ENCODE measurements at regions not wholly inside any gene's neighbourhood (a gene's known extent, or its start where the extent isn't known, plus 50 kb on each side); places are given as distances from the start of the nearest gene placed in this dataset.

GRCh38 chr11:105245781-105246315 lies 106.3 kb upstream of the CARD18 start (continued):
- TF ChIP-seq PRDM15 (CRISPR knock-in tag; IDR thresholded peaks at IDR 0.05) (no peak), ZNF384 (IDR thresholded peaks at IDR 0.05; ENCODE audit: borderline replicate concordance, low read depth, low read length) (no peak), NFXL1 (IDR thresholded peaks at IDR 0.05; ENCODE audit: borderline replicate concordance) (no peak), TARDBP (IDR thresholded peaks at IDR 0.05; ENCODE audit: borderline replicate concordance) (no peak), CHD2 (IDR thresholded peaks at IDR 0.05; ENCODE audit: borderline replicate concordance, low read depth, low read length) (no peak), KDM1A (IDR thresholded peaks at IDR 0.05; ENCODE audit: borderline replicate concordance) (no peak), POLR2AphosphoS5 (IDR thresholded peaks at IDR 0.05; ENCODE audit: low read length) (no peak), RELB (IDR thresholded peaks at IDR 0.05; ENCODE audit: low read depth) (no peak)

Data from GM12878 (cell line).